Astrocyte (in vitro differentiated cells and primary cell): ENCODE measurements at regions not wholly inside any gene's neighbourhood (a gene's known extent, or its start where the extent isn't known, plus 50 kb on each side); places are given as distances from the start of the nearest gene placed in this dataset.

ENCODE experiments used
- DNase-seq: peaks from one replicate; pipeline ENCODE4 v3.0.0-alpha.2; 2010; ENCODE audit warnings: low read depth
- FAIRE-seq: peaks from 2 replicates; lab custom pipeline; 2011; peaks lifted over from hg19 to GRCh38; lab: Jason Lieb, UNC
- H2AFZ ChIP-seq: 2 replicates; pipeline ENCODE4 v1.6.0; 2012; ENCODE audit warnings: low read depth, low read length, inconsistent platforms
- H3K27ac ChIP-seq: 2 replicates; pipeline ENCODE4 v1.5.1; 2011; ENCODE audit warnings: low read depth, low read length, inconsistent platforms
- H3K27me3 ChIP-seq: 2 replicates; pipeline ENCODE4 v1.6.0; 2011; ENCODE audit warnings: low read length, inconsistent platforms; ENCODE audit not compliant: insufficient read depth
- H3K36me3 ChIP-seq: 2 replicates; pipeline ENCODE4 v1.5.1; 2011; ENCODE audit warnings: low read length, inconsistent platforms; ENCODE audit not compliant: insufficient read depth
- H3K4me1 ChIP-seq: 2 replicates; pipeline ENCODE4 v1.5.1; 2011; ENCODE audit warnings: low read length, inconsistent platforms; ENCODE audit not compliant: insufficient read depth
- H3K4me2 ChIP-seq: 2 replicates; pipeline ENCODE4 v1.6.0; 2012; ENCODE audit warnings: low read length, inconsistent platforms
- H3K4me3 ChIP-seq: 2 replicates; pipeline ENCODE4 v1.5.1; 2011; ENCODE audit warnings: low read depth, mild to moderate bottlenecking, low read length, inconsistent platforms; ENCODE audit not compliant: insufficient read depth
- H3K79me2 ChIP-seq: 2 replicates; pipeline ENCODE4 v1.6.0; 2012; ENCODE audit warnings: mild to moderate bottlenecking, low read length, inconsistent platforms; ENCODE audit not compliant: insufficient read depth
- H3K9ac ChIP-seq: 2 replicates; pipeline ENCODE4 v1.6.0; 2012; ENCODE audit warnings: mild to moderate bottlenecking, low read length, inconsistent platforms
- H3K9me3 ChIP-seq: 2 replicates; pipeline ENCODE4 v1.5.1; 2012; ENCODE audit warnings: low read depth, mild to moderate bottlenecking, low read length, inconsistent platforms; ENCODE audit not compliant: insufficient read depth
- H4K20me1 ChIP-seq: 2 replicates; pipeline ENCODE4 v1.6.0; 2012; ENCODE audit warnings: low read length, inconsistent platforms; ENCODE audit not compliant: insufficient read depth
- H3K27ac Mint-ChIP-seq: one replicate; pipeline ENCODE4 v1.8.0; 2021; ENCODE audit warnings: mild to moderate bottlenecking, mixed read lengths; ENCODE audit not compliant: unreplicated experiment
- H3K27me3 Mint-ChIP-seq: one replicate; pipeline ENCODE4 v1.8.0; 2021; ENCODE audit warnings: low read depth, mixed read lengths; ENCODE audit not compliant: unreplicated experiment
- H3K36me3 Mint-ChIP-seq: one replicate; pipeline ENCODE4 v1.8.0; 2021; ENCODE audit warnings: low read depth, mixed read lengths; ENCODE audit not compliant: unreplicated experiment
- H3K4me1 Mint-ChIP-seq: one replicate; pipeline ENCODE4 v1.8.0; 2021; ENCODE audit warnings: low read depth, mixed read lengths; ENCODE audit not compliant: unreplicated experiment
- H3K4me3 Mint-ChIP-seq: one replicate; pipeline ENCODE4 v1.8.0; 2021; ENCODE audit warnings: mild to moderate bottlenecking, moderate library complexity, mixed read lengths; ENCODE audit not compliant: unreplicated experiment
- H3K9me3 Mint-ChIP-seq: one replicate; pipeline ENCODE4 v1.8.0; 2021; ENCODE audit warnings: mild to moderate bottlenecking, mixed read lengths; ENCODE audit not compliant: unreplicated experiment
- CTCF ChIP-seq: IDR thresholded peaks from 2 replicates; pipeline ENCODE4 v1.5.1; 2011; ENCODE audit warnings: low read depth, mild to moderate bottlenecking, inconsistent platforms, low read length, moderate library complexity; ENCODE audit not compliant: insufficient read depth
- EZH2 ChIP-seq: IDR thresholded peaks from 2 replicates; pipeline ENCODE4 v1.6.1; 2012; ENCODE audit warnings: mild to moderate bottlenecking, low read length, inconsistent platforms; ENCODE audit not compliant: insufficient read depth

- DNase-seq = peak; percentile 55
- FAIRE-seq = no peak
- H3K4me3 Mint-ChIP-seq = no peak overlapping the region
- H3K27me3 ChIP-seq = peaks cover 3% of the 10 kb centered on the region
- TF ChIP-seq EZH2 (no peak), CTCF (no peak)
- H3K36me3 ChIP-seq = no peaks in the 10 kb centered on the region
- H3K9ac ChIP-seq = no peak overlapping the region
- H3K36me3 Mint-ChIP-seq = no peaks in the 10 kb centered on the region
- H3K27ac Mint-ChIP-seq = no peak overlapping the region
- peaks cover 10% of the 10 kb centered on the region for H3K27me3 Mint-ChIP-seq
- no peaks in the 10 kb centered on the region for H3K79me2 ChIP-seq
- H3K4me2 ChIP-seq = peak overlapping the region; percentile 43
- no peaks in the 10 kb centered on the region for H4K20me1 ChIP-seq
- H3K4me1 ChIP-seq = peaks cover 11% of the 10 kb centered on the region
- H3K9me3 ChIP-seq = no peaks in the 10 kb centered on the region
- no peak overlapping the region for H3K4me3 ChIP-seq
- peaks cover 14% of the 10 kb centered on the region for H3K4me1 Mint-ChIP-seq
- H2AFZ ChIP-seq = no peak overlapping the region
- H3K27ac ChIP-seq = no peak overlapping the region
- H3K9me3 Mint-ChIP-seq = no peaks in the 10 kb centered on the region
Measured at GRCh38 chr20:36084897-36085613, 69.5 kb upstream of the EPB41L1 start.

- no peak for FAIRE-seq
- H3K27ac ChIP-seq = no peak overlapping the region
- no peak overlapping the region for H3K4me3 ChIP-seq
- DNase-seq = peak; percentile 65
- no peaks in the 10 kb centered on the region for H3K36me3 Mint-ChIP-seq
- no peaks in the 10 kb centered on the region for H3K9me3 ChIP-seq
- H3K4me1 Mint-ChIP-seq = peaks cover 14% of the 10 kb centered on the region
- H3K36me3 ChIP-seq = no peaks in the 10 kb centered on the region
- H3K4me3 Mint-ChIP-seq = no peak overlapping the region
- peaks cover 3% of the 10 kb centered on the region for H3K27me3 ChIP-seq
- peaks cover 11% of the 10 kb centered on the region for H3K4me1 ChIP-seq
- no peaks in the 10 kb centered on the region for H3K79me2 ChIP-seq
- peaks cover 16% of the 10 kb centered on the region for H3K27me3 Mint-ChIP-seq
- TF ChIP-seq EZH2 = no peak
- no peak for TF ChIP-seq CTCF
- H2AFZ ChIP-seq = no peak overlapping the region
- H3K27ac Mint-ChIP-seq = no peak overlapping the region
- no peaks in the 10 kb centered on the region for H3K9me3 Mint-ChIP-seq
- H4K20me1 ChIP-seq = no peaks in the 10 kb centered on the region
- H3K4me2 ChIP-seq = peak overlapping the region; percentile 43
- no peak overlapping the region for H3K9ac ChIP-seq
Measured at GRCh38 chr20:36085686-36086267, 68.8 kb upstream of the EPB41L1 start.

- Histone ChIP-seq H3K79me2 (no peaks in the 10 kb centered on the region), H3K36me3 (no peaks in the 10 kb centered on the region), H3K9ac (no peak overlapping the region), H2AFZ (no peak overlapping the region), H3K4me3 (no peak overlapping the region), H4K20me1 (no peaks in the 10 kb centered on the region), H3K4me1 (peaks cover 11% of the 10 kb centered on the region), H3K9me3 (no peaks in the 10 kb centered on the region), H3K27ac (no peak overlapping the region), H3K4me2 (no peak overlapping the region), H3K27me3 (peaks cover 12% of the 10 kb centered on the region)
- DNase-seq = no peak
- FAIRE-seq = no peak
- TF ChIP-seq CTCF (no peak), EZH2 (no peak)
- no peaks in the 10 kb centered on the region for H3K36me3 Mint-ChIP-seq
- no peaks in the 10 kb centered on the region for H3K9me3 Mint-ChIP-seq
- no peak overlapping the region for H3K4me3 Mint-ChIP-seq
- peaks cover 25% of the 10 kb centered on the region for H3K27me3 Mint-ChIP-seq
- H3K27ac Mint-ChIP-seq = no peak overlapping the region
- H3K4me1 Mint-ChIP-seq = peaks cover 14% of the 10 kb centered on the region
Measured at GRCh38 chr20:36086767-36087166, 67.8 kb upstream of the EPB41L1 start.
